ENCODE measurements at regions not wholly inside any gene's neighbourhood (a gene's known extent, or its start where the extent isn't known, plus 50 kb on each side); places are given as distances from the start of the nearest gene placed in this dataset.

GRCh38 chr9:36770025-36770424 lies 197.3 kb downstream of the MELK start:
- H3K27ac ChIP-seq (replicated peaks) = no peak overlapping the region
- no peak overlapping the region for H3K4me3 ChIP-seq
- H3K27me3 ChIP-seq (ENCODE audit: low read depth) = peaks cover 78% of the 10 kb centered on the region
- no peaks in the 10 kb centered on the region for H3K9me3 ChIP-seq (replicated peaks)
- no peak for DNase-seq
- TF ChIP-seq CTCF (IDR thresholded peaks at IDR 0.05; ENCODE audit: borderline replicate concordance) = no peak
- no peaks in the 10 kb centered on the region for H3K36me3 ChIP-seq
- intact Hi-C loops (cut with micrococcal nuclease) = no loop called here
- H3K4me1 ChIP-seq = no peaks in the 10 kb centered on the region

- H3K36me3 ChIP-seq = no peaks in the 10 kb centered on the region
- no peaks in the 10 kb centered on the region for H3K4me1 ChIP-seq
- peaks cover 85% of the 10 kb centered on the region for H3K27me3 ChIP-seq (ENCODE audit: low read depth)
- no peaks in the 10 kb centered on the region for H3K9me3 ChIP-seq (replicated peaks)
- intact Hi-C loops (cut with micrococcal nuclease) = no loop called here
- no peak overlapping the region for H3K4me3 ChIP-seq
- no peak for TF ChIP-seq CTCF (IDR thresholded peaks at IDR 0.05; ENCODE audit: borderline replicate concordance)
- no peak overlapping the region for H3K27ac ChIP-seq (replicated peaks)
- DNase-seq = no peak
These were observed 200.0 kb downstream of the MELK start for GRCh38 chr9:36772449-36773403.

- Histone ChIP-seq H3K4me3 (no peak overlapping the region), H3K27ac (replicated peaks) (no peak overlapping the region), H3K27me3 (ENCODE audit: low read depth) (peaks cover 95% of the 10 kb centered on the region), H3K4me1 (no peaks in the 10 kb centered on the region), H3K36me3 (no peaks in the 10 kb centered on the region), H3K9me3 (replicated peaks) (no peaks in the 10 kb centered on the region)
- DNase-seq = no peak
- intact Hi-C loops (cut with micrococcal nuclease) = no loop called here
- TF ChIP-seq CTCF (IDR thresholded peaks at IDR 0.05; ENCODE audit: borderline replicate concordance) = no peak
These were observed 206.0 kb downstream of the MELK start for GRCh38 chr9:36778682-36779081.

- Histone ChIP-seq H3K4me3 (peak overlapping the region; percentile 39), H3K27ac (replicated peaks) (no peak overlapping the region), H3K4me1 (no peaks in the 10 kb centered on the region), H3K9me3 (replicated peaks) (no peaks in the 10 kb centered on the region), H3K27me3 (ENCODE audit: low read depth) (peaks cover 95% of the 10 kb centered on the region), H3K36me3 (no peaks in the 10 kb centered on the region)
- intact Hi-C loops (cut with micrococcal nuclease) = no loop called here
- DNase-seq = no peak
- no peak for TF ChIP-seq CTCF (IDR thresholded peaks at IDR 0.05; ENCODE audit: borderline replicate concordance)
These were observed 206.9 kb downstream of the MELK start for GRCh38 chr9:36779582-36779981.

- no peaks in the 10 kb centered on the region for H3K9me3 ChIP-seq (replicated peaks)
- no peak for TF ChIP-seq CTCF (IDR thresholded peaks at IDR 0.05; ENCODE audit: borderline replicate concordance)
- H3K36me3 ChIP-seq = no peaks in the 10 kb centered on the region
- H3K4me3 ChIP-seq = peak overlapping the region; percentile 39
- H3K4me1 ChIP-seq = no peaks in the 10 kb centered on the region
- peaks cover 95% of the 10 kb centered on the region for H3K27me3 ChIP-seq (ENCODE audit: low read depth)
- no peak for DNase-seq
- H3K27ac ChIP-seq (replicated peaks) = no peak overlapping the region
- intact Hi-C loops (cut with micrococcal nuclease) = no loop called here
These were observed 207.5 kb downstream of the MELK start for GRCh38 chr9:36780186-36780585.

Measured in left ventricle myocardium inferior (tissue), 1 donor.